WTC11 (cell line): ENCODE measurements at regions not wholly inside any gene's neighbourhood (a gene's known extent, or its start where the extent isn't known, plus 50 kb on each side); places are given as distances from the start of the nearest gene placed in this dataset.
"Not testable (repeated sequence)": the region's sequence is repeated elsewhere in the genome, so short reads cannot be mapped to it uniquely, and the experiment has no call there.

Experiments used
- NFYB ChIP-seq: sonication (generic); formaldehyde crosslinking; conservative IDR thresholded peaks from 2 replicates; pipeline ENCODE4 v1.8.0; 2022; ENCODE audit warnings: low read depth, missing genetic modification reagents
- TCF7 ChIP-seq: sonication (generic); formaldehyde crosslinking; IDR thresholded peaks from 2 replicates; pipeline ENCODE4 v1.8.0; 2022; ENCODE audit warnings: mild to moderate bottlenecking, low read depth, missing genetic modification reagents, moderate library complexity
- ZBTB21 ChIP-seq: sonication (generic); formaldehyde crosslinking; IDR thresholded peaks from 2 replicates; pipeline ENCODE4 v1.8.1; 2023; ENCODE audit warnings: mild to moderate bottlenecking, missing genetic modification reagents, borderline replicate concordance
- ZNF121 ChIP-seq: sonication (generic); formaldehyde crosslinking; IDR thresholded peaks from 2 replicates; pipeline ENCODE4 v1.8.0; 2023; ENCODE audit warnings: missing genetic modification reagents
- TF ChIP-seq, protein P1 (sequence below): fragments of 200-600 bp; IDR thresholded peaks from 2 replicates; pipeline ENCODE4 v1.8.0; 2022; ENCODE audit warnings: antibody characterized with exemption
- TF ChIP-seq, protein P2 (sequence below): sonication (generic); formaldehyde crosslinking; conservative IDR thresholded peaks from 2 replicates; pipeline ENCODE4 v1.8.1; 2022; ENCODE audit warnings: mild to moderate bottlenecking, missing genetic modification reagents
- TF ChIP-seq, protein P3 (sequence below): fragments of 250-450 bp; sonication (Bioruptor Pico); IDR thresholded peaks from 2 replicates; pipeline ENCODE4 v1.9.0; 2021; ENCODE audit warnings: mild to moderate bottlenecking
- TF ChIP-seq, protein P4 (sequence below): sonication (generic); formaldehyde crosslinking; IDR thresholded peaks from 2 replicates; pipeline ENCODE4 v1.8.0; 2022; ENCODE audit warnings: mild to moderate bottlenecking, missing genetic modification reagents

DNA sequence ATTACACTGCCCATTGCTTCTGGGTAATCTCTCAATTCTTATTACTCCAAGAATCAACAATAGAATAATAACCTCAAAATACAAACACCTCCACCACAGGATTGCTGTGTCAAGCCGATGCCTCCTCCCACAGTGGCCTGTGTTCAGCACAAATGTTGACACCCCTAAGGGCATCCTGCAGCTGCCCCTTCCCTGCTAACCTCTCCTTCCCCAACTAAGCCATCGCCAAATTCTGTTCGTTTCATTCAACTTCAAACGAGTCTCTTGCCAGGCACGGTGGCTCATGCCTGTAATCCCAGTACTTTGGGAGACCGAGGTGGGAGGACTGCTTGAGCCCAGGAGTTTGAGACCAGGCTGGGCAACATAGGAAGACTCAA is 155.2 kb downstream of the ATP6V0E2 start:
- TF ChIP-seq, protein P1, sequence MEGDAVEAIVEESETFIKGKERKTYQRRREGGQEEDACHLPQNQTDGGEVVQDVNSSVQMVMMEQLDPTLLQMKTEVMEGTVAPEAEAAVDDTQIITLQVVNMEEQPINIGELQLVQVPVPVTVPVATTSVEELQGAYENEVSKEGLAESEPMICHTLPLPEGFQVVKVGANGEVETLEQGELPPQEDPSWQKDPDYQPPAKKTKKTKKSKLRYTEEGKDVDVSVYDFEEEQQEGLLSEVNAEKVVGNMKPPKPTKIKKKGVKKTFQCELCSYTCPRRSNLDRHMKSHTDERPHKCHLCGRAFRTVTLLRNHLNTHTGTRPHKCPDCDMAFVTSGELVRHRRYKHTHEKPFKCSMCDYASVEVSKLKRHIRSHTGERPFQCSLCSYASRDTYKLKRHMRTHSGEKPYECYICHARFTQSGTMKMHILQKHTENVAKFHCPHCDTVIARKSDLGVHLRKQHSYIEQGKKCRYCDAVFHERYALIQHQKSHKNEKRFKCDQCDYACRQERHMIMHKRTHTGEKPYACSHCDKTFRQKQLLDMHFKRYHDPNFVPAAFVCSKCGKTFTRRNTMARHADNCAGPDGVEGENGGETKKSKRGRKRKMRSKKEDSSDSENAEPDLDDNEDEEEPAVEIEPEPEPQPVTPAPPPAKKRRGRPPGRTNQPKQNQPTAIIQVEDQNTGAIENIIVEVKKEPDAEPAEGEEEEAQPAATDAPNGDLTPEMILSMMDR: not testable (repeated sequence)
- not testable (repeated sequence) for TF ChIP-seq NFYB; ZBTB21 (CRISPR knock-in tag); TCF7; ZNF121 (CRISPR knock-in tag)
- TF ChIP-seq, protein P2, sequence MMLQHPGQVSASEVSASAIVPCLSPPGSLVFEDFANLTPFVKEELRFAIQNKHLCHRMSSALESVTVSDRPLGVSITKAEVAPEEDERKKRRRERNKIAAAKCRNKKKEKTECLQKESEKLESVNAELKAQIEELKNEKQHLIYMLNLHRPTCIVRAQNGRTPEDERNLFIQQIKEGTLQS (CRISPR knock-in tag): not testable (repeated sequence)
- TF ChIP-seq, protein P3, sequence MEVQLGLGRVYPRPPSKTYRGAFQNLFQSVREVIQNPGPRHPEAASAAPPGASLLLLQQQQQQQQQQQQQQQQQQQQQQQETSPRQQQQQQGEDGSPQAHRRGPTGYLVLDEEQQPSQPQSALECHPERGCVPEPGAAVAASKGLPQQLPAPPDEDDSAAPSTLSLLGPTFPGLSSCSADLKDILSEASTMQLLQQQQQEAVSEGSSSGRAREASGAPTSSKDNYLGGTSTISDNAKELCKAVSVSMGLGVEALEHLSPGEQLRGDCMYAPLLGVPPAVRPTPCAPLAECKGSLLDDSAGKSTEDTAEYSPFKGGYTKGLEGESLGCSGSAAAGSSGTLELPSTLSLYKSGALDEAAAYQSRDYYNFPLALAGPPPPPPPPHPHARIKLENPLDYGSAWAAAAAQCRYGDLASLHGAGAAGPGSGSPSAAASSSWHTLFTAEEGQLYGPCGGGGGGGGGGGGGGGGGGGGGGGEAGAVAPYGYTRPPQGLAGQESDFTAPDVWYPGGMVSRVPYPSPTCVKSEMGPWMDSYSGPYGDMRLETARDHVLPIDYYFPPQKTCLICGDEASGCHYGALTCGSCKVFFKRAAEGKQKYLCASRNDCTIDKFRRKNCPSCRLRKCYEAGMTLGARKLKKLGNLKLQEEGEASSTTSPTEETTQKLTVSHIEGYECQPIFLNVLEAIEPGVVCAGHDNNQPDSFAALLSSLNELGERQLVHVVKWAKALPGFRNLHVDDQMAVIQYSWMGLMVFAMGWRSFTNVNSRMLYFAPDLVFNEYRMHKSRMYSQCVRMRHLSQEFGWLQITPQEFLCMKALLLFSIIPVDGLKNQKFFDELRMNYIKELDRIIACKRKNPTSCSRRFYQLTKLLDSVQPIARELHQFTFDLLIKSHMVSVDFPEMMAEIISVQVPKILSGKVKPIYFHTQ (CRISPR knock-in tag): not testable (repeated sequence)
- TF ChIP-seq, protein P4, sequence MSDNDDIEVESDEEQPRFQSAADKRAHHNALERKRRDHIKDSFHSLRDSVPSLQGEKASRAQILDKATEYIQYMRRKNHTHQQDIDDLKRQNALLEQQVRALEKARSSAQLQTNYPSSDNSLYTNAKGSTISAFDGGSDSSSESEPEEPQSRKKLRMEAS (CRISPR knock-in tag): not testable (repeated sequence)
